Testis (tissue), 2 donors: ENCODE measurements at regions not wholly inside any gene's neighbourhood (a gene's known extent, or its start where the extent isn't known, plus 50 kb on each side); places are given as distances from the start of the nearest gene placed in this dataset.

Source experiments
- POLR2A ChIP-seq: fragments of 450-650 bp; IDR thresholded peaks from one replicate; pipeline ENCODE4 v1.6.1; 2017; ENCODE audit warnings: antibody characterized with exemption, mild to moderate bottlenecking, moderate library complexity
- TF ChIP-seq, protein P1 (sequence below), 3 experiments: fragments of 450-650 bp in 2 of 3; fragments of 200-600 bp in 1 of 3; sonication (generic) in 1 of 3; IDR thresholded peaks; one replicate each; pipeline ENCODE4 v1.5.1; 2016 to 2019; ENCODE audit warnings: antibody characterized with exemption in 3 of 3, mild to moderate bottlenecking in 2 of 3, moderate library complexity in 1 of 3

DNA sequence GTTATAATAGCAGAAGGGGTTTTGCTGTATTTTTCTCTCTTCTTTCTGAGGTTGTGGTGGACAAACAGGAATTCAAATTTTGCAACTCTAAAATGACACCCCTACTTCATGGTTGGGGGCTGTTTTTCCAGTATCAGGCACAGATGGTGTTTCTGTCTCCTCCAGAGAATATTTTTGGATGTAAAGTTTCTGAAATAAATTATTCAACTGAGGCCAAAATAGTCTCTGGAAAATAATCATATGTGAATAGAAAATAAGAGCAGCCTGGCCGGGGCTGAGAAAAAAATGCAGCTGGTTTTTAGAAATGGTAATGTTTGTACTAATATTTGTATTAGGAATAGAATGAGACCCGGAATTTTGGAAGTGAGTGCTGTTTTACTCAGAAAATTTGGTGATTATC lies 121.3 kb upstream of the ADAMTS9 start:
- no peak for TF ChIP-seq POLR2A
- TF ChIP-seq, protein P1, sequence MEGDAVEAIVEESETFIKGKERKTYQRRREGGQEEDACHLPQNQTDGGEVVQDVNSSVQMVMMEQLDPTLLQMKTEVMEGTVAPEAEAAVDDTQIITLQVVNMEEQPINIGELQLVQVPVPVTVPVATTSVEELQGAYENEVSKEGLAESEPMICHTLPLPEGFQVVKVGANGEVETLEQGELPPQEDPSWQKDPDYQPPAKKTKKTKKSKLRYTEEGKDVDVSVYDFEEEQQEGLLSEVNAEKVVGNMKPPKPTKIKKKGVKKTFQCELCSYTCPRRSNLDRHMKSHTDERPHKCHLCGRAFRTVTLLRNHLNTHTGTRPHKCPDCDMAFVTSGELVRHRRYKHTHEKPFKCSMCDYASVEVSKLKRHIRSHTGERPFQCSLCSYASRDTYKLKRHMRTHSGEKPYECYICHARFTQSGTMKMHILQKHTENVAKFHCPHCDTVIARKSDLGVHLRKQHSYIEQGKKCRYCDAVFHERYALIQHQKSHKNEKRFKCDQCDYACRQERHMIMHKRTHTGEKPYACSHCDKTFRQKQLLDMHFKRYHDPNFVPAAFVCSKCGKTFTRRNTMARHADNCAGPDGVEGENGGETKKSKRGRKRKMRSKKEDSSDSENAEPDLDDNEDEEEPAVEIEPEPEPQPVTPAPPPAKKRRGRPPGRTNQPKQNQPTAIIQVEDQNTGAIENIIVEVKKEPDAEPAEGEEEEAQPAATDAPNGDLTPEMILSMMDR (IDR thresholded peaks at IDR 0.05): no peak
